ENCODE measurements at regions not wholly inside any gene's neighbourhood (a gene's known extent, or its start where the extent isn't known, plus 50 kb on each side); places are given as distances from the start of the nearest gene placed in this dataset.

DNA sequence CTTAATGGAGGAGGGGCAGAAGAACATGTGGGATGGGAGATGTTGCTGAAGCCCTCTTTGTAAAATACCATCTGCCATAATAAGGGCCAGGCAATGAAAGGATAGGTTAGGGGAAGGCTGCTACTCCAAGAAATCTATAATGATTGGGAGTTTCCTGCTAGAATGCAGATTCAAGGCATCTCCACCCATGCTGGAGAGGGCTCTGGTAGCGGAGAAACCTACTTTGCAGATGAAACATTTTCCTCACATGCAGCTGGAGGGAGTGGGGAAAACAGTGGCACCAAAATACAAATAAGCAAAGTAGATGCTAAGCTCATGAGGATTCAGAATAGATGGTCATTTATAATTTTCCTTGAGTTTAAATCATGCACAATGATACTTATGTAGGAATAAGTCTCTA is 82.3 kb upstream of the GCFC2 start:
- DNase-seq = no peak

DNA sequence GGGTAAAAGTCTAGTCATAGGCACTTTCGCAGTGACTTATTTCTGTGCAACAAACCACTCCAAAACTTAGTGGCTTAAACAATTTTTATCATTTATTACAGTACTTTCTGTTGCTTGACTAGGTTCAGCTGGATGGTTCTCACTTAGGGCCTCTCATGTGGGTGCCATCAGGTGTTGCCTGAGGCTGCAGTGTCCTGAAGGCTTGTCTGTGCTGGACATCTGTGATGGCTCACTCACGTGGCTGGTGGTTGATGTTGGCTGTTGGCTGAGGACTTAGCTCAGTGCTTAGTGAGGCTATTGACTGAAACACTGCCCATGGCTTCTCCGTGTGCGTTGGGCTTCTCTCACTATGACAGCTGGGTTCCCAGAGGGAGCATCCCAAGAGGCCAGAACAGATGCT is 81.4 kb upstream of the GCFC2 start:
- no peak for DNase-seq

- DNase-seq = no peak
These were observed 80.2 kb upstream of the GCFC2 start for GRCh38 chr2:75790814-75791467.

DNA sequence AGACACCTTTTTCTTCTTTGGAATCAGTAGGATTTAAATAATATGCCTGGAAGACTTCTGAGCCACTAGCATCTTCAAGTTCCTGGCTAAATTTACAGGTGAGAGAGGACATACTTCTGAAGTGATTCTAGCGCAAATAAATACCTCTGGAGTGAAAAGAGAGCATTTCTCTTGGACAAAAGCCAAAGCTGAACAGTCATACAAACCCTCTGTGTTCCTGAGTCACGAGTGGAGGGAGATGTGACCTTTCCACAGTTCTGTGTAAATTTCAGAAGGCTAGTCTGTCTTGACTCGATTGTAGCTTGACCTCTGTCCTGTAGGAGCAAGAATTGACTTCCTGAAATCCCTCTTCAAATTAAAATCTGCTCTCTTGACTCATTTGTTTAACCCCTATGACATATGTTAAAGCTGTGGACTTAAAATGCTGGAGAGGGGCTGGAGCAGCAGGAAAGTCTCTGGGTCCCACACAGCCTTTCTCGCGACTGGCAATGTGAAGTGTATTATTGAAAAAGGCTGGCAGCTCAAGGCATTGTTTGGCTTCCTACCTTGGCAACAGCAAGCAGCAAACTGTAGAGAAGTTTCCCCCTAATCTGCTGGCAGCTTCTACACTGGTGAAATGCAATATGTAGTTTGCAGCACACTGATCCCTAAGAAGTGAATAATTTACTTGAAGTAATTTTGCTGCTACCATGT is 79.6 kb upstream of the GCFC2 start:
- no peak for DNase-seq

DNA sequence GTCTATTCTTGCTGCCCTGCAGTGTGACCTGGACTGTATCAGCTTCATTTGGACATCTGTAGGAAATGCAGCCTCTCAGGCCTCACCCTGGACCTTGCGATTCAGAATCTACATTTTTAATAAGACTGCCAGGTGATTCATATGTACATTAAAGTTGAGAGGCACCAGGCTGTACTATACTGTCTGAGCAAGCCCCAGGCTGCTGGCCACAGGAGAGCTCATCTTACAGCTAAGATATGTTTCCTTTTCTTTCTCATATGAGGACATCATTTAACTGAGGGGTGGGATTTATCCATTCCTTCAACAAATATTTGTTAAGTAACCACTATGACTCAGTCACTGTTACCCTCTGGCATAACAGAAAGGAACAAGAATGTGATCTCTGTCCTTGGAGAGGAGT is 78.2 kb upstream of the GCFC2 start:
- no peak for DNase-seq

GRCh38 chr2:75788154-75788553 is 77.4 kb upstream of the GCFC2 start:
- DNase-seq = no peak

DNA sequence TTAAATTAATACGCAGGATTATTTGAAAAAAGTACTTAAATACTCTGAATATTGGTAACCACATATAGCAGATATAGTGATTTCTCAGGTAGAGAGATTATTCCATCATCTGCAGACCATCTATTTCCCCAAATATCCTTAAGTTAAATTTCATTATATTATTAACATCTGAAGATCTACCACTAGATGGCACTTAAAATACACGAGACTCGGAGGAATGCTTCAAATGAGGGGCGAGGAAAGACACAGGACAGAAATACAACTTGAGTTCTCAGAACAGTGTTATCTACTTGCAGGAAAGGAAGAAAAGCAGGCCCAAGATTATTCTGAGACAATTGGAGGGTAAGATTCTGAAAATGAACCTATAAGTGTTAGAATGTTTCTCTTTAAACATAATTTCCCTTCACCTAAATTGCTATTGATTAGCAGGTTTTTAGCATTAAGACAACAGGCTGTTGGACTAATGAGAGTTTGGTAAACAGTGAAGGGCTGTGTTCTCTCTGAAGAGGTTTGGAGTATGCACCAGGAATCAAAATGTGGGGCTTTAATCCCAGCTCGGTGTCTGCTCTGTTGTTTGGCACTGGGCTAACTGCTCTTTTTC is 76.9 kb upstream of the GCFC2 start:
- no peak for DNase-seq

DNA sequence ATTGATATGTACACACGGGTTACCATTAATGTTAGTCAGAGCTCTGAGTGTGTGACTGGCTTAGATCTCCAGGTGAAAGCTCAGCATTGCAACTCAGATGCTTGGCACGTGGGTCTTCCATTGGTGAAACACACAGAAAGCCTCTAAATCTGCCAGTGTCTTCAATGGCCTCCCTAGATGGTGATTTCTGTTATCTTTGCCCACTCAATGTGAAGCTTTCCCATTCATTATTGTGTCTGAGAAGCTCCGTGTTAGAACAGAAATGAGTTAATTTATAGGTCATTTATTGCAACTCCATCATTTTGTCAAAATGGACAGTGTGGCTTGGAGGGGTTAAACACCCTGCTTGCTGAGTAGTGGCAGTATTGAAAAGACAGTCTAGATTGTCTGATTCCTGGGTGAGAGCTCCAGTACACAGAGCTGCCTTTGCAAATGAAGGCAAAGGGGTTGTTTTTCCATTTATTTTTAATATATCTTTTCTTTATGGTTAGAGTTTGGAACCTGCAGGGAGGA is 64.7 kb upstream of the GCFC2 start:
- DNase-seq = no peak

DNA sequence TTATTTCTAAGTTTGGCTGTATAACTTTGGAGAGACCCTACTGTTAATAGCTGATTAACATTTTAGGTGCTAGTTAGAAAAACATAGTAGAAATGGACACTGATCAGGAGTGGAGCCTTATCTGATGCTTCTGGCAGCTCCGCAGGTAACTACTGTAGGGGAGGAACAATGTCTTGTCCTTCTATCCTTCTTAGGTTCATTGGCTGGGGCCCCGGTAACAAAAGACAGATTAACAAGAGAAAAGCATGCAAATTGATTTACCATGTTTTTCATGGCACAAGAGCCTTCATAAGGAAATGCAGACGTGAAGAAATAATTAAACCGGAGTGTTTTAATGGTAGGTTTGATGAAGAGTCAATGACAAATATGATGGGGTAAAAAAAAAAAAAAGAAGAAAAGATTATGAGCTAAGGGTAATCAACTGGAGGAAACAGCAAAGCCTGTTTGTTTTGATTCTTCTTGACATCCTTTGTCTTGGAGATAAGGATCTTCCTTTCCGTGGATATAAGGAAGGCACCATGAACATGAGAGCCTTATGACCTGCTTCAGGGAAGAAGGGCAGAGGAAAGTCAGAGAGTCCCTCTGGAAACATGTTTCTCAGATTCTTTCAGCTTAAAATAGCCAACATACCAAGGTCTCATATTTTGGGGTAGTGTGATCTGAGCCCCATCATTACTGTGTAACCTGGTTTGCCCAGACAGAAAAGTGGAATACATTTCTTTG is 62.4 kb upstream of the GCFC2 start:
- no peak for DNase-seq

GRCh38 chr2:75765798-75766197 is 55.1 kb upstream of the GCFC2 start:
- DNase-seq = no peak

GRCh38 chr2:75764611-75765010 is 53.9 kb upstream of the GCFC2 start:
- no peak for DNase-seq
